ENCODE measurements at regions not wholly inside any gene's neighbourhood (a gene's known extent, or its start where the extent isn't known, plus 50 kb on each side); places are given as distances from the start of the nearest gene placed in this dataset.

GRCh38 chr10:4754143-4754542 lies 71.9 kb upstream of the AKR1E2 start:
- no peak for DNase-seq (ENCODE audit: low spot score in 2 of 2)
- Histone ChIP-seq H3K4me3 (no peak overlapping the region), H3K36me3 (replicated peaks) (no peaks in the 10 kb centered on the region), H3K27me3 (ENCODE audit: low read depth) (peaks cover 3% of the 10 kb centered on the region; the same call in 1 of the 2 replicates), H3K9me3 (no peaks in the 10 kb centered on the region), H3K4me1 (no peaks in the 10 kb centered on the region)
- in situ Hi-C loops (cut with MboI; ENCODE audit: low sequenced_read_pairs), result loop anchor here (25.0 kb wide), 1 partner anchor 1542 kb away; no protein-coding TSS in a partner anchor

GRCh38 chr10:4751211-4751610 lies 74.8 kb upstream of the AKR1E2 start:
- H3K27me3 ChIP-seq (ENCODE audit: low read depth), result no peaks in the 10 kb centered on the region
- H3K4me1 ChIP-seq, result no peaks in the 10 kb centered on the region
- no peaks in the 10 kb centered on the region for H3K36me3 ChIP-seq (replicated peaks)
- in situ Hi-C loops (cut with MboI; ENCODE audit: low sequenced_read_pairs), result loop anchor here (25.0 kb wide), 1 partner anchor 1539 kb away; no protein-coding TSS in a partner anchor
- DNase-seq (ENCODE audit: low spot score in 2 of 2), result no peak
- no peaks in the 10 kb centered on the region for H3K9me3 ChIP-seq
- no peak overlapping the region for H3K4me3 ChIP-seq

GRCh38 chr10:4749271-4749574 lies 76.8 kb upstream of the AKR1E2 start:
- Histone ChIP-seq H3K27me3 (ENCODE audit: low read depth) (no peaks in the 10 kb centered on the region), H3K9me3 (no peaks in the 10 kb centered on the region), H3K4me3 (no peak overlapping the region), H3K4me1 (no peaks in the 10 kb centered on the region), H3K36me3 (replicated peaks) (no peaks in the 10 kb centered on the region)
- in situ Hi-C loops (cut with MboI; ENCODE audit: low sequenced_read_pairs), result no loop called here
- DNase-seq (ENCODE audit: low spot score in 2 of 2), result no peak

- H3K27me3 ChIP-seq (ENCODE audit: low read depth), result no peaks in the 10 kb centered on the region
- H3K9me3 ChIP-seq, result no peaks in the 10 kb centered on the region
- in situ Hi-C loops (cut with MboI; ENCODE audit: low sequenced_read_pairs), result no loop called here
- H3K4me3 ChIP-seq, result no peak overlapping the region
- no peaks in the 10 kb centered on the region for H3K36me3 ChIP-seq (replicated peaks)
- no peak for DNase-seq (ENCODE audit: low spot score in 2 of 2)
- no peaks in the 10 kb centered on the region for H3K4me1 ChIP-seq
Measured at GRCh38 chr10:4748491-4749270, 77.3 kb upstream of the AKR1E2 start.

GRCh38 chr10:4742217-4742616 lies 83.8 kb upstream of the AKR1E2 start:
- no peaks in the 10 kb centered on the region for H3K36me3 ChIP-seq (replicated peaks)
- in situ Hi-C loops (cut with MboI; ENCODE audit: low sequenced_read_pairs), result no loop called here
- no peak for DNase-seq (ENCODE audit: low spot score in 2 of 2)

GRCh38 chr10:4740471-4740870 lies 85.5 kb upstream of the AKR1E2 start:
- no peak overlapping the region for H3K4me3 ChIP-seq
- DNase-seq (ENCODE audit: low spot score in 2 of 2), result no peak
- H3K9me3 ChIP-seq, result no peaks in the 10 kb centered on the region
- no peaks in the 10 kb centered on the region for H3K4me1 ChIP-seq
- in situ Hi-C loops (cut with MboI; ENCODE audit: low sequenced_read_pairs), result no loop called here
- H3K27me3 ChIP-seq (ENCODE audit: low read depth), result no peaks in the 10 kb centered on the region
- H3K36me3 ChIP-seq (replicated peaks), result no peaks in the 10 kb centered on the region

More at GRCh38 chr10:4742217-4742616, 83.8 kb upstream of the AKR1E2 start:
- Histone ChIP-seq H3K4me3 (no peak overlapping the region), H3K27me3 (ENCODE audit: low read depth) (no peaks in the 10 kb centered on the region), H3K4me1 (no peaks in the 10 kb centered on the region), H3K9me3 (no peaks in the 10 kb centered on the region)

GRCh38 chr10:4736608-4737007 lies 89.4 kb upstream of the AKR1E2 start:
- no peaks in the 10 kb centered on the region for H3K36me3 ChIP-seq (replicated peaks)
- H3K27me3 ChIP-seq (ENCODE audit: low read depth), result no peaks in the 10 kb centered on the region
- no peak for DNase-seq (ENCODE audit: low spot score in 2 of 2)
- no peak overlapping the region for H3K4me3 ChIP-seq
- H3K4me1 ChIP-seq, result no peaks in the 10 kb centered on the region
- in situ Hi-C loops (cut with MboI; ENCODE audit: low sequenced_read_pairs), result no loop called here
- H3K9me3 ChIP-seq, result no peaks in the 10 kb centered on the region

GRCh38 chr10:4736183-4736582 lies 89.8 kb upstream of the AKR1E2 start:
- Histone ChIP-seq H3K36me3 (replicated peaks) (no peaks in the 10 kb centered on the region), H3K4me3 (no peak overlapping the region), H3K27me3 (ENCODE audit: low read depth) (no peaks in the 10 kb centered on the region), H3K4me1 (no peaks in the 10 kb centered on the region), H3K9me3 (no peaks in the 10 kb centered on the region)
- in situ Hi-C loops (cut with MboI; ENCODE audit: low sequenced_read_pairs), result no loop called here
- no peak for DNase-seq (ENCODE audit: low spot score in 2 of 2)

GRCh38 chr10:4733843-4734224 lies 92.2 kb upstream of the AKR1E2 start:
- no peaks in the 10 kb centered on the region for H3K4me1 ChIP-seq
- H3K36me3 ChIP-seq (replicated peaks), result no peaks in the 10 kb centered on the region
- in situ Hi-C loops (cut with MboI; ENCODE audit: low sequenced_read_pairs), result no loop called here
- DNase-seq (ENCODE audit: low spot score in 2 of 2), result no peak
- H3K9me3 ChIP-seq, result no peaks in the 10 kb centered on the region
- H3K4me3 ChIP-seq, result no peak overlapping the region
- no peaks in the 10 kb centered on the region for H3K27me3 ChIP-seq (ENCODE audit: low read depth)

- in situ Hi-C loops (cut with MboI; ENCODE audit: low sequenced_read_pairs), result no loop called here
- Histone ChIP-seq H3K4me3 (no peak overlapping the region), H3K36me3 (replicated peaks) (no peaks in the 10 kb centered on the region), H3K9me3 (no peaks in the 10 kb centered on the region), H3K4me1 (no peaks in the 10 kb centered on the region), H3K27me3 (ENCODE audit: low read depth) (no peaks in the 10 kb centered on the region)
- no peak for DNase-seq (ENCODE audit: low spot score in 2 of 2)
Measured at GRCh38 chr10:4733150-4733842, 92.7 kb upstream of the AKR1E2 start.

- DNase-seq (ENCODE audit: low spot score in 2 of 2), result no peak
- no peaks in the 10 kb centered on the region for H3K4me1 ChIP-seq
- in situ Hi-C loops (cut with MboI; ENCODE audit: low sequenced_read_pairs), result no loop called here
- H3K9me3 ChIP-seq, result no peaks in the 10 kb centered on the region
- H3K4me3 ChIP-seq, result no peak overlapping the region
- H3K27me3 ChIP-seq (ENCODE audit: low read depth), result no peaks in the 10 kb centered on the region
- H3K36me3 ChIP-seq (replicated peaks), result no peaks in the 10 kb centered on the region
Measured at GRCh38 chr10:4730998-4731397, 95.0 kb upstream of the AKR1E2 start.

- no peak overlapping the region for H3K4me3 ChIP-seq
Measured at GRCh38 chr10:4725917-4726606, 99.9 kb upstream of the AKR1E2 start.

GRCh38 chr10:4723860-4724259 lies 102.1 kb upstream of the AKR1E2 start:
- DNase-seq (ENCODE audit: low spot score in 2 of 2), result no peak
- Histone ChIP-seq H3K4me3 (no peak overlapping the region), H3K9me3 (no peaks in the 10 kb centered on the region), H3K36me3 (replicated peaks) (no peaks in the 10 kb centered on the region), H3K4me1 (no peaks in the 10 kb centered on the region), H3K27me3 (ENCODE audit: low read depth) (no peaks in the 10 kb centered on the region)
- in situ Hi-C loops (cut with MboI; ENCODE audit: low sequenced_read_pairs), result no loop called here

More at GRCh38 chr10:4725917-4726606, 99.9 kb upstream of the AKR1E2 start:
- Histone ChIP-seq H3K27me3 (ENCODE audit: low read depth) (no peaks in the 10 kb centered on the region), H3K36me3 (replicated peaks) (no peaks in the 10 kb centered on the region), H3K9me3 (no peaks in the 10 kb centered on the region), H3K4me1 (no peaks in the 10 kb centered on the region)
- in situ Hi-C loops (cut with MboI; ENCODE audit: low sequenced_read_pairs), result no loop called here
- DNase-seq (ENCODE audit: low spot score in 2 of 2), result no peak

Data from HAP-1 (cell line).